GM12878 (cell line): ENCODE measurements at regions not wholly inside any gene's neighbourhood (a gene's known extent, or its start where the extent isn't known, plus 50 kb on each side); places are given as distances from the start of the nearest gene placed in this dataset.

Experiments used
- ATAC-seq: fragments of 200-7000 bp; cut with Tn5 transposase; 3 replicates; pipeline ENCODE4 v1.9.1; 2020; ENCODE audit warnings: mild to moderate bottlenecking, moderate library complexity
- BruUV-seq: library from RNA; stranded (reverse); fragments of 400-500 nt; replicated peaks from 2 replicates; lab custom pipeline; 2021; lab: Mats Ljungman, UMichigan
- CTCF ChIA-PET: fragments of 300-600 bp; sonication (Branson Sonifier 250); formaldehyde crosslinking; extraction: SDS; loops from one replicate; lab custom pipeline; 2021; ENCODE audit warnings: inconsistent platforms; lab: Yijun Ruan, JAX
- POLR2A ChIA-PET: fragments of 350-600 bp; formaldehyde crosslinking; extraction: SDS; loops from one replicate; lab custom pipeline; 2021; ENCODE audit warnings: inconsistent platforms; lab: Charles Lee
- RAD21 ChIA-PET: fragments of 300-600 bp; sonication (Branson Sonifier 250); formaldehyde crosslinking; loops from one replicate; lab custom pipeline; 2023; ENCODE audit warnings: antibody characterized with exemption; ENCODE audit not compliant: unreplicated experiment; lab: Charles Lee
- SMC1A ChIA-PET: fragments of 300-600 bp; sonication (Branson Sonifier 250); formaldehyde crosslinking; loops from one replicate; lab custom pipeline; 2023; ENCODE audit not compliant: unreplicated experiment, uncharacterized antibody; lab: Charles Lee
- DNase-seq: peaks from one replicate; pipeline ENCODE4 v3.0.0-alpha.2; 2011; ENCODE audit warnings: low read depth, low spot score
- FAIRE-seq: peaks from 3 replicates; lab custom pipeline; 2011; peaks lifted over from hg19 to GRCh38; lab: Jason Lieb, UNC
- H2AFZ ChIP-seq: 2 replicates; pipeline ENCODE4 v1.6.0; 2011; ENCODE audit warnings: low read depth, low read length, control low read depth; ENCODE audit not compliant: control insufficient read depth
- H3K27ac ChIP-seq: 2 replicates; pipeline ENCODE4 v1.5.1; 2011; ENCODE audit warnings: control low read depth; ENCODE audit not compliant: control insufficient read depth, insufficient read depth
- H3K27me3 ChIP-seq, 2 experiments: replicated peaks in 1 of 2; 2 replicates each; pipeline versions ENCODE4 v1.6.0 to v1.6.1; 2011; ENCODE audit warnings: low read length in 1 of 2; ENCODE audit not compliant: control insufficient read depth in 2 of 2, insufficient read depth in 2 of 2
- H3K36me3 ChIP-seq, 2 experiments: 2 replicates each; pipeline ENCODE4 v1.5.1; 2011; ENCODE audit warnings: low read length in 1 of 2; ENCODE audit not compliant: control insufficient read depth in 2 of 2, insufficient read depth in 2 of 2
- H3K4me1 ChIP-seq: 2 replicates; pipeline ENCODE4 v1.6.1; 2011; ENCODE audit warnings: mild to moderate bottlenecking, low read length, moderate library complexity, mixed read lengths; ENCODE audit not compliant: control insufficient read depth, insufficient read depth
- H3K4me2 ChIP-seq: 2 replicates; pipeline ENCODE4 v1.6.0; 2011; ENCODE audit warnings: control low read depth; ENCODE audit not compliant: control insufficient read depth, insufficient read depth
- H3K4me3 ChIP-seq: fragments of 200-600 bp; sonication (generic); 2 replicates; pipeline ENCODE4 v1.5.1; 2016
- H3K79me2 ChIP-seq: 2 replicates; pipeline ENCODE4 v1.6.0; 2011; ENCODE audit warnings: low read length; ENCODE audit not compliant: control insufficient read depth, insufficient read depth
- H3K9ac ChIP-seq: 2 replicates; pipeline ENCODE4 v1.8.0; 2011; ENCODE audit warnings: low read length, control low read depth, mixed read lengths; ENCODE audit not compliant: control insufficient read depth, insufficient read depth
- H3K9me3 ChIP-seq: replicated peaks from 3 replicates; pipeline ENCODE4 v1.5.1; 2011; ENCODE audit warnings: mild to moderate bottlenecking, low read length; ENCODE audit not compliant: control insufficient read depth, insufficient read depth
- H4K20me1 ChIP-seq: 2 replicates; pipeline ENCODE4 v1.6.0; 2011; ENCODE audit not compliant: control insufficient read depth, insufficient read depth
- ATF7 ChIP-seq: fragments of 450-650 bp; IDR thresholded peaks from 2 replicates; pipeline ENCODE4 v1.6.1; 2016; ENCODE audit warnings: low read depth, mild to moderate bottlenecking
- PBX3 ChIP-seq: IDR thresholded peaks from 2 replicates; pipeline ENCODE4 v1.6.1; 2011; ENCODE audit warnings: mild to moderate bottlenecking, low read depth, low read length, moderate library complexity; ENCODE audit not compliant: insufficient replicate concordance
- RAD21 ChIP-seq: IDR thresholded peaks from 2 replicates; pipeline ENCODE4 v1.6.1; 2011; ENCODE audit warnings: mild to moderate bottlenecking, low read depth, low read length, moderate library complexity; ENCODE audit not compliant: insufficient read depth
- WGBS: methylation state at CpG from one replicate; pipeline ENCODE4 v1.1.6; 2016; ENCODE audit warnings: low lambda C conversion rate; ENCODE audit not compliant: insufficient replicate concordance, insufficient coverage; ENCODE audit errors: missing lambda C conversion rate; 5-methylcytosine and 5-hydroxymethylcytosine counted together
- in situ Hi-C: fragments of 300-500 bp; cut with MboI; formaldehyde crosslinking; loops from 9 replicates; pipeline ENCODE4 v1.14.3; 2018; ENCODE audit warnings: mixed read lengths
- intact Hi-C: fragments of 100-400 bp; cut with micrococcal nuclease; formaldehyde crosslinking; loops from one replicate; pipeline ENCODE4 v1.14.2; 2022; ENCODE audit not compliant: unreplicated experiment
- TF ChIP-seq, protein P1 (sequence below), 3 experiments: IDR thresholded peaks in 2 of 3; conservative IDR thresholded peaks in 1 of 3; 2 replicates each; pipeline ENCODE4 v1.5.1; 2011; ENCODE audit warnings: low read depth in 3 of 3, low read length in 3 of 3, mild to moderate bottlenecking in 3 of 3, control low read depth in 2 of 3, moderate library complexity in 2 of 3, inconsistent platforms in 1 of 3, mixed read lengths in 1 of 3; ENCODE audit not compliant: control insufficient read depth in 2 of 3, insufficient read depth in 1 of 3; ENCODE audit errors: extremely low read depth in 1 of 3

- Histone ChIP-seq H3K27ac (no peak overlapping the region), H3K36me3 (no peaks in the 10 kb centered on the region), H3K27me3 (no peaks in the 10 kb centered on the region), H3K9ac (no peak overlapping the region), H4K20me1 (no peaks in the 10 kb centered on the region), H3K9me3 (no peaks in the 10 kb centered on the region), H3K4me2 (no peak overlapping the region), H3K79me2 (no peaks in the 10 kb centered on the region), H3K4me1 (no peaks in the 10 kb centered on the region)
- ChIA-PET CTCF (interaction anchor here (1.5 kb wide), 1 partner anchor 19 kb away, joined by 4 read pairs; no protein-coding TSS in a partner anchor), RAD21 (interaction anchor here (1.2 kb wide), 1 partner anchor 18 kb away, joined by 3 read pairs; no protein-coding TSS in a partner anchor), SMC1A (interaction anchor here (1.5 kb wide), 1 partner anchor 18 kb away, joined by 3 read pairs; no protein-coding TSS in a partner anchor), POLR2A (no interaction called here)
- intact Hi-C loops (no loop called here), in situ Hi-C loops (no loop called here)
- 31% methylated on average over 7 of the region's 7 CpGs for WGBS
- no TSS peak for BruUV-seq
- DNase-seq (no peak), FAIRE-seq (no peak), ATAC-seq (peak; percentile 51)
- TF ChIP-seq RAD21 (no peak), ATF7 (no peak), PBX3 (no peak)
- TF ChIP-seq, protein P1, sequence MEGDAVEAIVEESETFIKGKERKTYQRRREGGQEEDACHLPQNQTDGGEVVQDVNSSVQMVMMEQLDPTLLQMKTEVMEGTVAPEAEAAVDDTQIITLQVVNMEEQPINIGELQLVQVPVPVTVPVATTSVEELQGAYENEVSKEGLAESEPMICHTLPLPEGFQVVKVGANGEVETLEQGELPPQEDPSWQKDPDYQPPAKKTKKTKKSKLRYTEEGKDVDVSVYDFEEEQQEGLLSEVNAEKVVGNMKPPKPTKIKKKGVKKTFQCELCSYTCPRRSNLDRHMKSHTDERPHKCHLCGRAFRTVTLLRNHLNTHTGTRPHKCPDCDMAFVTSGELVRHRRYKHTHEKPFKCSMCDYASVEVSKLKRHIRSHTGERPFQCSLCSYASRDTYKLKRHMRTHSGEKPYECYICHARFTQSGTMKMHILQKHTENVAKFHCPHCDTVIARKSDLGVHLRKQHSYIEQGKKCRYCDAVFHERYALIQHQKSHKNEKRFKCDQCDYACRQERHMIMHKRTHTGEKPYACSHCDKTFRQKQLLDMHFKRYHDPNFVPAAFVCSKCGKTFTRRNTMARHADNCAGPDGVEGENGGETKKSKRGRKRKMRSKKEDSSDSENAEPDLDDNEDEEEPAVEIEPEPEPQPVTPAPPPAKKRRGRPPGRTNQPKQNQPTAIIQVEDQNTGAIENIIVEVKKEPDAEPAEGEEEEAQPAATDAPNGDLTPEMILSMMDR (IDR thresholded peaks at IDR 0.05 in 2 of 3, conservative IDR thresholded peaks at IDR 0.05 in 1 of 3; ENCODE audit: control insufficient read depth in 2 of 3, extremely low read depth in 1 of 3, insufficient read depth in 1 of 3, low read depth in 3 of 3, low read length in 3 of 3), result no peak
- TF ChIP-seq, all 136 proteins: peak for 0
- Histone ChIP-seq H3K4me3 (no peak overlapping the region), H2AFZ (no peak overlapping the region)
Measured at GRCh38 chr3:18135060-18135814, 289.9 kb downstream of the SATB1 start.
